ENCODE measurements at regions not wholly inside any gene's neighbourhood (a gene's known extent, or its start where the extent isn't known, plus 50 kb on each side); places are given as distances from the start of the nearest gene placed in this dataset.

DNA sequence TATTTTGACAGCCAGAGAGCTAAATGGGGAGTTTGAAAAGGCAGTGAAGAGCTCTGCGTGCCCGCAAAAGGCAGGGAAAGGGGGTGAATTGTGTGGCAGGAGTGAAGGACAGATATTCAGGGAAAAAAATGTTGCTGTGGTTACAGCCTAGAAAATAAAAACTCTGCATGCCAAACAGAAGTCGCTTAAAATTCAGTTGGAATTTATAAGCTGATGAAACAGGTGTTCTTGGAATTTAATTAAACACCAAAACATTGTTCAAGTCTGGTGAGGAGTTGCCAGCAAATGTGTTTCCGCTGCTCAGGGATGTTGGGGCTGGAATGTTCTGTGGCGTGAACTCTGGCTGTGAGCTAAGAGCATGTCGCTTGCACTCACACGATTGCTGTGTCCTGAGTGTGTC, 169.3 kb downstream of the ADRA2A start:
- TF ChIP-seq, protein P1, sequence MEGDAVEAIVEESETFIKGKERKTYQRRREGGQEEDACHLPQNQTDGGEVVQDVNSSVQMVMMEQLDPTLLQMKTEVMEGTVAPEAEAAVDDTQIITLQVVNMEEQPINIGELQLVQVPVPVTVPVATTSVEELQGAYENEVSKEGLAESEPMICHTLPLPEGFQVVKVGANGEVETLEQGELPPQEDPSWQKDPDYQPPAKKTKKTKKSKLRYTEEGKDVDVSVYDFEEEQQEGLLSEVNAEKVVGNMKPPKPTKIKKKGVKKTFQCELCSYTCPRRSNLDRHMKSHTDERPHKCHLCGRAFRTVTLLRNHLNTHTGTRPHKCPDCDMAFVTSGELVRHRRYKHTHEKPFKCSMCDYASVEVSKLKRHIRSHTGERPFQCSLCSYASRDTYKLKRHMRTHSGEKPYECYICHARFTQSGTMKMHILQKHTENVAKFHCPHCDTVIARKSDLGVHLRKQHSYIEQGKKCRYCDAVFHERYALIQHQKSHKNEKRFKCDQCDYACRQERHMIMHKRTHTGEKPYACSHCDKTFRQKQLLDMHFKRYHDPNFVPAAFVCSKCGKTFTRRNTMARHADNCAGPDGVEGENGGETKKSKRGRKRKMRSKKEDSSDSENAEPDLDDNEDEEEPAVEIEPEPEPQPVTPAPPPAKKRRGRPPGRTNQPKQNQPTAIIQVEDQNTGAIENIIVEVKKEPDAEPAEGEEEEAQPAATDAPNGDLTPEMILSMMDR (IDR thresholded peaks at IDR 0.05): no peak
- TF ChIP-seq EP300 (IDR thresholded peaks at IDR 0.05): no peak
- no peak for TF ChIP-seq POLR2AphosphoS5 (IDR thresholded peaks at IDR 0.05)
- no peak for TF ChIP-seq POLR2A (IDR thresholded peaks at IDR 0.05)

Measured in upper lobe of left lung (tissue), 4 donors.